IMR-90 (cell line): ENCODE measurements at regions not wholly inside any gene's neighbourhood (a gene's known extent, or its start where the extent isn't known, plus 50 kb on each side); places are given as distances from the start of the nearest gene placed in this dataset.

Experiments
- ATAC-seq: fragments of 200-7000 bp; cut with Tn5 transposase; 2 replicates; pipeline ENCODE4 v1.9.1; 2020; ENCODE audit warnings: low read depth, mild to moderate bottlenecking, moderate library complexity
- BruUV-seq: library from RNA; stranded (reverse); fragments of 400-500 nt; replicated peaks from 2 replicates; lab custom pipeline; 2021; lab: Mats Ljungman, UMichigan
- CTCF ChIA-PET: fragments of 300-600 bp; formaldehyde crosslinking; extraction: SDS; loops from one replicate; lab custom pipeline; 2021; ENCODE audit warnings: antibody characterized with exemption; lab: Yijun Ruan, JAX
- POLR2A ChIA-PET: fragments of 300-600 bp; sonication (Branson Sonifier 250); formaldehyde crosslinking; loops from one replicate; lab custom pipeline; 2022; ENCODE audit warnings: antibody characterized with exemption; ENCODE audit not compliant: unreplicated experiment; lab: Charles Lee
- DNase-seq: peaks from one replicate; pipeline ENCODE4 v3.0.0; 2013
- H2AFZ ChIP-seq: replicated peaks from 2 replicates; pipeline ENCODE3; 2013; ENCODE audit warnings: low read length, mild to moderate bottlenecking; ENCODE audit not compliant: poor library complexity
- H2AK5ac ChIP-seq: 2 replicates; pipeline ENCODE4 v1.6.1; 2013; ENCODE audit warnings: low read depth, low read length, inconsistent platforms
- H2AK9ac ChIP-seq: replicated peaks from 2 replicates; pipeline ENCODE3; 2013; ENCODE audit warnings: mild to moderate bottlenecking, low read depth, low read length, moderate library complexity; ENCODE audit not compliant: poor library complexity
- H2BK120ac ChIP-seq: 2 replicates; pipeline ENCODE4 v1.6.1; 2013; ENCODE audit warnings: low read depth, low read length, inconsistent platforms
- H2BK15ac ChIP-seq: 3 replicates; pipeline ENCODE4 v1.6.1; 2013; ENCODE audit warnings: low read depth, low read length, inconsistent platforms
- H2BK20ac ChIP-seq: 2 replicates; pipeline ENCODE4 v1.6.1; 2013; ENCODE audit warnings: low read depth, mild to moderate bottlenecking, inconsistent platforms, low read length, moderate library complexity
- H2BK5ac ChIP-seq: 2 replicates; pipeline ENCODE4 v1.6.1; 2013; ENCODE audit warnings: mild to moderate bottlenecking, low read depth, low read length, inconsistent platforms; ENCODE audit not compliant: poor library complexity, severe bottlenecking
- H3K14ac ChIP-seq: replicated peaks from 2 replicates; pipeline ENCODE4 v1.6.1; 2013; ENCODE audit warnings: low read depth, low read length, inconsistent platforms
- H3K18ac ChIP-seq: 2 replicates; pipeline ENCODE4 v1.6.1; 2013; ENCODE audit warnings: low read depth, low read length, control low read depth
- H3K23ac ChIP-seq: 2 replicates; pipeline ENCODE4 v1.6.1; 2013; ENCODE audit warnings: low read depth, low read length, inconsistent platforms
- H3K27ac ChIP-seq: 2 replicates; pipeline ENCODE4 v1.5.1; 2013; ENCODE audit warnings: mild to moderate bottlenecking, control low read depth, low read length; ENCODE audit not compliant: insufficient read depth
- H3K27me3 ChIP-seq: 2 replicates; pipeline ENCODE4 v1.6.1; 2013; ENCODE audit warnings: low read length; ENCODE audit not compliant: control insufficient read depth, insufficient read depth
- H3K36me3 ChIP-seq: 2 replicates; pipeline ENCODE4 v1.6.1; 2013; ENCODE audit warnings: low read length, mixed read lengths; ENCODE audit not compliant: control insufficient read depth, insufficient read depth
- H3K4ac ChIP-seq: 2 replicates; pipeline ENCODE4 v1.6.1; 2013; ENCODE audit warnings: low read depth, low read length, inconsistent platforms
- H3K4me1 ChIP-seq: 2 replicates; pipeline ENCODE4 v1.6.1; 2013; ENCODE audit warnings: low read length, mixed read lengths; ENCODE audit not compliant: control insufficient read depth, insufficient read depth
- H3K4me2 ChIP-seq: 2 replicates; pipeline ENCODE4 v1.6.1; 2013; ENCODE audit warnings: low read depth, mild to moderate bottlenecking, control low read depth, low read length, moderate library complexity
- H3K4me3 ChIP-seq: 2 replicates; pipeline ENCODE4 v1.5.1; 2013; ENCODE audit warnings: low read depth, mild to moderate bottlenecking, control low read depth, low read length, moderate library complexity; ENCODE audit not compliant: insufficient read depth
- H3K56ac ChIP-seq: 2 replicates; pipeline ENCODE4 v1.6.1; 2013; ENCODE audit warnings: low read length, inconsistent platforms; ENCODE audit not compliant: insufficient read depth; ENCODE audit errors: extremely low read depth
- H3K79me1 ChIP-seq, 2 experiments: 2 replicates each; pipeline ENCODE4 v1.6.1; 2013; ENCODE audit warnings: low read length in 2 of 2, inconsistent platforms in 1 of 2, low read depth in 1 of 2
- H3K9ac ChIP-seq: 2 replicates; pipeline ENCODE4 v1.6.1; 2013; ENCODE audit warnings: low read depth, low read length, control low read depth
- H3K9me1 ChIP-seq: 2 replicates; pipeline ENCODE4 v1.6.1; 2013; ENCODE audit warnings: low read length, inconsistent platforms; ENCODE audit not compliant: insufficient read depth
- H3K9me3 ChIP-seq: 2 replicates; pipeline ENCODE4 v1.6.1; 2013; ENCODE audit warnings: low read length; ENCODE audit not compliant: control insufficient read depth, insufficient read depth
- H4K20me1 ChIP-seq: 2 replicates; pipeline ENCODE4 v1.6.1; 2013; ENCODE audit warnings: low read length, inconsistent platforms; ENCODE audit not compliant: insufficient read depth
- H4K5ac ChIP-seq: 2 replicates; pipeline ENCODE4 v1.6.1; 2013; ENCODE audit warnings: mild to moderate bottlenecking, low read depth, low read length, control low read depth
- H4K8ac ChIP-seq, 2 experiments: 2 replicates each; pipeline ENCODE4 v1.6.1; 2013; ENCODE audit warnings: low read depth in 2 of 2, low read length in 2 of 2, control low read depth in 1 of 2, inconsistent platforms in 1 of 2
- H4K91ac ChIP-seq: 2 replicates; pipeline ENCODE4 v1.6.1; 2013; ENCODE audit warnings: low read depth, low read length, inconsistent platforms; ENCODE audit not compliant: insufficient read depth
- SMC3 ChIP-seq: fragments of 150-350 bp; IDR thresholded peaks from 2 replicates; pipeline ENCODE4 v1.6.1; 2016; ENCODE audit warnings: low read depth, mild to moderate bottlenecking, antibody characterized with exemption, low read length, moderate library complexity
- WGBS, 2 experiments: methylation state at CpG; one replicate each; pipeline versions ENCODE4 v1.1.5 to v1.1.7; 2013; ENCODE audit warnings: missing lambda C conversion rate in 2 of 2; ENCODE audit not compliant: insufficient read length in 1 of 2; ENCODE audit errors: extremely low coverage in 2 of 2; 5-methylcytosine and 5-hydroxymethylcytosine counted together
- dilution Hi-C: fragments of 300-500 bp; cut with HindIII; formaldehyde crosslinking; loops from one replicate; pipeline ENCODE4 v1.14.3; 2018; ENCODE audit warnings: low sequenced_read_pairs; ENCODE audit not compliant: unreplicated experiment
- in situ Hi-C: fragments of 300-500 bp; cut with MboI; formaldehyde crosslinking; loops from 3 replicates; pipeline ENCODE4 v1.14.3; 2019; ENCODE audit warnings: low sequenced_read_pairs, inconsistent platforms, mixed read lengths
- intact Hi-C: fragments of 100-400 bp; cut with micrococcal nuclease; formaldehyde crosslinking; loops from 2 replicates; pipeline ENCODE4 v1.10.0; 2022

GRCh38 chr6:80886475-80886874 is 780.0 kb downstream of the BCKDHB start:
- Histone ChIP-seq H3K18ac (no peak overlapping the region), H4K20me1 (no peaks in the 10 kb centered on the region), H3K23ac (no peak overlapping the region), H2BK15ac (no peak overlapping the region), H4K91ac (no peak overlapping the region), H3K79me1 (no peaks in the 10 kb centered on the region), H3K9me1 (no peaks in the 10 kb centered on the region), H2BK120ac (no peak overlapping the region), H2AK5ac (no peak overlapping the region), H3K14ac (no peak overlapping the region), H3K9me3 (no peaks in the 10 kb centered on the region), H3K4me3 (no peak overlapping the region), H3K4me2 (no peak overlapping the region), H2BK20ac (no peak overlapping the region), H3K27ac (no peak overlapping the region), H4K5ac (no peak overlapping the region), H3K36me3 (no peaks in the 10 kb centered on the region), H2AFZ (no peak overlapping the region), H2BK5ac (no peak overlapping the region), H2AK9ac (no peak overlapping the region), H3K56ac (no peak overlapping the region), H3K4ac (no peak overlapping the region), H3K27me3 (no peaks in the 10 kb centered on the region), H3K4me1 (no peaks in the 10 kb centered on the region), H4K8ac (no peak overlapping the region), H3K9ac (no peak overlapping the region)
- in situ Hi-C loops (no loop called here), intact Hi-C loops (no loop called here), dilution Hi-C loops (no loop called here)
- ATAC-seq (no peak), DNase-seq (no peak)
- 100% methylated on average over 1 of the region's 2 CpGs; no CpG with 5 or more reads in 1 of the 2 experiments for WGBS, 2 experiments
- POLR2A ChIA-PET, result no interaction called here
- BruUV-seq, result no TSS peak
- TF ChIP-seq SMC3, result no peak
- CTCF ChIA-PET, result no interaction called here
